NCI-H1092 (cell line): ENCODE measurements at regions not wholly inside any gene's neighbourhood (a gene's known extent, or its start where the extent isn't known, plus 50 kb on each side); places are given as distances from the start of the nearest gene placed in this dataset.

Experiments
- DNase-seq: peaks from one replicate; lab custom pipeline; 2025; lab: John Stamatoyannopoulos, UW

- DNase-seq, result no peak
Observed at GRCh38 chr21:16180614-16181013, 450.8 kb downstream of the USP25 start.

GRCh38 chr21:16181018-16181417, 451.2 kb downstream of the USP25 start:
- no peak for DNase-seq

GRCh38 chr21:16185766-16186165, 456.0 kb downstream of the USP25 start:
- no peak for DNase-seq

- no peak for DNase-seq
Observed at GRCh38 chr21:16186742-16187141, 457.0 kb downstream of the USP25 start.

- DNase-seq, result no peak
Observed at GRCh38 chr21:16187603-16188301, 458.0 kb downstream of the USP25 start.

- DNase-seq, result no peak
Observed at GRCh38 chr21:16192902-16193301, 463.1 kb downstream of the USP25 start.

GRCh38 chr21:16193496-16194094, 463.8 kb downstream of the USP25 start:
- no peak for DNase-seq

GRCh38 chr21:16194095-16194787, 464.5 kb downstream of the USP25 start:
- no peak for DNase-seq

GRCh38 chr21:16194788-16195537, 465.2 kb downstream of the USP25 start:
- no peak for DNase-seq

- DNase-seq, result no peak
Observed at GRCh38 chr21:16195538-16195910, 465.7 kb downstream of the USP25 start.

- DNase-seq, result no peak
Observed at GRCh38 chr21:16196001-16196400, 466.2 kb downstream of the USP25 start.

- no peak for DNase-seq
Observed at GRCh38 chr21:16198546-16198945, 468.8 kb downstream of the USP25 start.

- no peak for DNase-seq
Observed at GRCh38 chr21:16199539-16199938, 469.8 kb downstream of the USP25 start.

GRCh38 chr21:16201718-16202117, 471.9 kb downstream of the USP25 start:
- DNase-seq, result no peak

- DNase-seq, result no peak
Observed at GRCh38 chr21:16205527-16205926, 475.7 kb downstream of the USP25 start.

GRCh38 chr21:16211339-16212303, 481.8 kb downstream of the USP25 start:
- no peak for DNase-seq

GRCh38 chr21:16213518-16213917, 483.7 kb downstream of the USP25 start:
- DNase-seq, result no peak

GRCh38 chr21:16215193-16215592, 485.4 kb downstream of the USP25 start:
- DNase-seq, result no peak

- no peak for DNase-seq
Observed at GRCh38 chr21:16215663-16216183, 485.9 kb downstream of the USP25 start.

- no peak for DNase-seq
Observed at GRCh38 chr21:16216288-16216962, 486.6 kb downstream of the USP25 start.
